ENCODE measurements at regions not wholly inside any gene's neighbourhood (a gene's known extent, or its start where the extent isn't known, plus 50 kb on each side); places are given as distances from the start of the nearest gene placed in this dataset.

- DNase-seq, result no peak
- Mint-ChIP-seq H3K27me3 (no peaks in the 10 kb centered on the region), H3K4me3 (no peak overlapping the region), H3K27ac (no peak overlapping the region), H3K36me3 (ENCODE audit: low read depth) (no peaks in the 10 kb centered on the region), H3K4me1 (no peaks in the 10 kb centered on the region), H3K9me3 (no peaks in the 10 kb centered on the region)
- CTCF ChIA-PET, result no interaction called here
- POLR2A ChIA-PET, result no interaction called here
These were observed 400.2 kb upstream of the GOLIM4 start for GRCh38 chr3:168495932-168496331.

- H3K4me1 Mint-ChIP-seq, result no peaks in the 10 kb centered on the region
- DNase-seq, result no peak
- ChIA-PET CTCF (no interaction called here), POLR2A (no interaction called here)
- H3K27me3 Mint-ChIP-seq, result no peaks in the 10 kb centered on the region
- H3K4me3 Mint-ChIP-seq, result no peak overlapping the region
- H3K27ac Mint-ChIP-seq, result no peak overlapping the region
- no peaks in the 10 kb centered on the region for H3K36me3 Mint-ChIP-seq (ENCODE audit: low read depth)
- H3K9me3 Mint-ChIP-seq, result no peaks in the 10 kb centered on the region
These were observed 399.5 kb upstream of the GOLIM4 start for GRCh38 chr3:168495270-168495669.

DNA sequence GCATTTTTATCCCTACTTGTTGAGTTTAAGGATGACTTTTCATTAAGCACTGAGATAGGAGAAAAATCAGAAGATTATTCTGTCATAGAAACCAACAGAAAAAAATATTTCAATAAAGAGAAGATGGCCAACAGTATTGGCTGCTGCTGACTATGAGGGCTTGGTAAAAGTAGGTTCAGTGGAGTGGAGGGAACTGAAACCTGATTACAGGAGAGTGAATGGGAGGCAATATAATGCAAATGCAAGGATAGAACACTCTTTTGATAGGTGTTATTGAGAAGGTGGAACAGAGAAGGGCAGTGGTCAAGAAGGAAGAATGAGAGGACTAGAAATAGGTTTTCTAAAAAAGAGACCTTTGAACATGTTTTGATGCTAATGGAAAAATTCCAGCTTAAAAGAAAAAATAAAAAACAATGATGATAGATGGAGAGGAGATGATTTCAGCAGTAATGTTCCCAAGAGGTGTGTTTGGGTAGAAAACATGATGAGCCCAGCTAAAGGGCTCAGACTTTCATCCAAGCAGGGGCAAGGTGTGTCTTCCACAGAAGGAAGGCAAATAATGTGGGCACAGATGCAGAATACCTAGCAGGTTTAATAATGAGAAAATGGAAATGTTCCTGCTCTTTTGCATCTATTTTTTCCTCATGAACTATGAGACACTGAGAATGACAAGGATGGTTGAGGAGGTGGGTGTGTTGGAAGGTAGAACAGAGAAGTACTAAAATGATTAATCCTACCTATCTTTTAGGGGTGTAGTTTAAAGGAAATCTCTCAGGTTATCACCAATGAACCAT, 397.9 kb upstream of the GOLIM4 start:
- ChIA-PET POLR2A (no interaction called here), CTCF (no interaction called here)
- H3K36me3 Mint-ChIP-seq (ENCODE audit: low read depth), result no peaks in the 10 kb centered on the region
- no peaks in the 10 kb centered on the region for H3K27me3 Mint-ChIP-seq
- no peaks in the 10 kb centered on the region for H3K9me3 Mint-ChIP-seq
- no peaks in the 10 kb centered on the region for H3K4me1 Mint-ChIP-seq
- no peak for DNase-seq
- no peak overlapping the region for H3K27ac Mint-ChIP-seq
- H3K4me3 Mint-ChIP-seq, result no peak overlapping the region

GRCh38 chr3:168490981-168491380, 395.3 kb upstream of the GOLIM4 start:
- H3K4me1 Mint-ChIP-seq, result no peaks in the 10 kb centered on the region
- H3K27ac Mint-ChIP-seq, result no peak overlapping the region
- ChIA-PET CTCF (no interaction called here), POLR2A (no interaction called here)
- no peak for DNase-seq
- H3K9me3 Mint-ChIP-seq, result no peaks in the 10 kb centered on the region
- H3K4me3 Mint-ChIP-seq, result no peak overlapping the region
- H3K27me3 Mint-ChIP-seq, result no peaks in the 10 kb centered on the region
- H3K36me3 Mint-ChIP-seq (ENCODE audit: low read depth), result no peaks in the 10 kb centered on the region

DNA sequence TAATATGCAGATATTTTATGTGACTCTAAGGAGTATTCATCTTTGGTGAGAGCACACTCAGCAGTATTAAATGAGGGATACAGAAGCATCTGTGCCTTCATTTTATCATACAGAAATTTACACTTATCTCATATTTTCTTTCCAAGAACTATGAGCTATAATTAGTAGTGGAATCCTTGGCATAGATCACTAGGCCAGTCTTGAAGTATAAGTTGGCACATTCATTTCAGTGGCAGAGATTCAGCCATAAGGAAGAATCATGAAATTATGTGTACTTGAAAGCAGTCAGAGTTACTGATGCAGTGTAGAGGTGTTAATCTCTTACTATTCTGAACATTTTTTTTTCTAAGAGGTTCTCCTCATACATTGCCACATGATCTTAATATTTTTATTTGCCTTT, 393.6 kb upstream of the GOLIM4 start:
- H3K4me1 Mint-ChIP-seq, result no peaks in the 10 kb centered on the region
- CTCF ChIA-PET, result no interaction called here

DNA sequence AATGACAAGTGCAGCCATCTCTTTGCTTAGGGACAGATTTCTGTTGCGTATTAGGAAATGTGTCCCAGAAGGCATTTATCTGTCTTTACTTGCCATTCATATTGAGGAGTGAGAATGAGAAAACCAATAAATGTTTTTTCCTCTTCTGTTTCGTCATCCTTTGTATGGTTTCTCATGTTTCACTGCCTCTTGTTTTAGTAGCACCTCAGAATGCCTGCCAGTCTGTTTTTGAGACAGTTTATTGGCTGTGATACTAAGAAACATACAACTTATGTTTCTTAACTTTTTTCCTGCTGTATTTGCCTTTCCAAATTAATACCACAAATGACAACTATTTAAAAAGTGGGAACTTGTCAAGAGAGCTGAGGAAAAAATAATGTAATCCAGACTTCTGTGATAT, 390.2 kb upstream of the GOLIM4 start:
- Mint-ChIP-seq H3K27ac (no peak overlapping the region), H3K4me3 (no peak overlapping the region), H3K27me3 (no peaks in the 10 kb centered on the region), H3K4me1 (no peaks in the 10 kb centered on the region), H3K9me3 (no peaks in the 10 kb centered on the region), H3K36me3 (ENCODE audit: low read depth) (no peaks in the 10 kb centered on the region)
- DNase-seq, result no peak
- ChIA-PET CTCF (no interaction called here), POLR2A (no interaction called here)

More for the DNA sequence above, 393.6 kb upstream of the GOLIM4 start:
- H3K36me3 Mint-ChIP-seq (ENCODE audit: low read depth), result no peaks in the 10 kb centered on the region
- POLR2A ChIA-PET, result no interaction called here
- H3K27me3 Mint-ChIP-seq, result no peaks in the 10 kb centered on the region
- no peak for DNase-seq
- no peaks in the 10 kb centered on the region for H3K9me3 Mint-ChIP-seq
- no peak overlapping the region for H3K4me3 Mint-ChIP-seq
- H3K27ac Mint-ChIP-seq, result no peak overlapping the region

DNA sequence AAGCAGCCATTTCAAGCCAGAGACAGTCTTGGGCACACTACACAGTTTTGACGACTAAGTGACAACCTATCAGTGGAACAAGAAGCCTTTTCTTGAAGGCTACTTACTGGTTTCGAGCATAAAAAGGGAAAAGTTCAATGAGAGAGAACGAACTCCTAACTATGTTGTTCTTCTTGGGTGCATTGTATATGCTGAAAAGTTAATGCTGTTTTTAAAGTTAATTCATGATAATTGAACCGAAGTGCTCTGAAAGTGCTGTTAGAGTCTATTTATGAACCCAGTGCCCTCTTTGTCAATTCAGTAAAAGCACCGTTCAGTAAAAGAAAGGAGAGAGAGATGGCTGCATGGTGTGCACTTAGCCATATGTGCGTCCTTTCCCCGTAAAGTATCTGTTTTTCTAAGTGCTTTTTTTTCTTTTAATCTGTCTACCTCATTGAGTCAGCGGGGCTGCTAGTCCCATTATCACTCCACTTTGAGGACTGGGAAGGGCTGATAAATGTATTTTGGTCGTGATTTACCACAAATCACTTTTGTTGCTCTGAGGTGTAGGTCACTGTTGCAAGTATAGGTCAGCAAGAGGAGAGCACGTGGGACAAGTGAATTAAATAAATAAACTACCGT, 380.7 kb upstream of the GOLIM4 start:
- Mint-ChIP-seq H3K4me1 (no peaks in the 10 kb centered on the region), H3K4me3 (no peak overlapping the region), H3K27ac (no peak overlapping the region), H3K9me3 (no peaks in the 10 kb centered on the region), H3K27me3 (no peaks in the 10 kb centered on the region), H3K36me3 (ENCODE audit: low read depth) (no peaks in the 10 kb centered on the region)
- CTCF ChIA-PET, result no interaction called here
- POLR2A ChIA-PET, result no interaction called here
- no peak for DNase-seq

- no peaks in the 10 kb centered on the region for H3K9me3 Mint-ChIP-seq
- no peaks in the 10 kb centered on the region for H3K27me3 Mint-ChIP-seq
- CTCF ChIA-PET, result no interaction called here
- no peaks in the 10 kb centered on the region for H3K4me1 Mint-ChIP-seq
- no peaks in the 10 kb centered on the region for H3K36me3 Mint-ChIP-seq (ENCODE audit: low read depth)
- no peak overlapping the region for H3K27ac Mint-ChIP-seq
- POLR2A ChIA-PET, result no interaction called here
- no peak overlapping the region for H3K4me3 Mint-ChIP-seq
- DNase-seq, result no peak
These were observed 380.0 kb upstream of the GOLIM4 start for GRCh38 chr3:168475704-168476103.

GRCh38 chr3:168473334-168473890, 377.7 kb upstream of the GOLIM4 start:
- Mint-ChIP-seq H3K27me3 (no peaks in the 10 kb centered on the region), H3K4me3 (no peak overlapping the region), H3K4me1 (no peaks in the 10 kb centered on the region), H3K27ac (no peak overlapping the region), H3K9me3 (no peaks in the 10 kb centered on the region), H3K36me3 (ENCODE audit: low read depth) (no peaks in the 10 kb centered on the region)
- ChIA-PET CTCF (no interaction called here), POLR2A (no interaction called here)
- no peak for DNase-seq

- Mint-ChIP-seq H3K9me3 (no peaks in the 10 kb centered on the region), H3K27ac (no peak overlapping the region), H3K4me3 (no peak overlapping the region), H3K27me3 (no peaks in the 10 kb centered on the region), H3K36me3 (ENCODE audit: low read depth) (no peaks in the 10 kb centered on the region), H3K4me1 (no peaks in the 10 kb centered on the region)
- POLR2A ChIA-PET, result no interaction called here
- no peak for DNase-seq
- CTCF ChIA-PET, result no interaction called here
These were observed 377.1 kb upstream of the GOLIM4 start for GRCh38 chr3:168472783-168473182.

GRCh38 chr3:168470380-168470779, 374.7 kb upstream of the GOLIM4 start:
- Mint-ChIP-seq H3K4me3 (no peak overlapping the region), H3K27me3 (no peaks in the 10 kb centered on the region), H3K4me1 (no peaks in the 10 kb centered on the region), H3K27ac (no peak overlapping the region), H3K9me3 (no peaks in the 10 kb centered on the region), H3K36me3 (ENCODE audit: low read depth) (no peaks in the 10 kb centered on the region)
- ChIA-PET POLR2A (no interaction called here), CTCF (no interaction called here)
- DNase-seq, result no peak

DNA sequence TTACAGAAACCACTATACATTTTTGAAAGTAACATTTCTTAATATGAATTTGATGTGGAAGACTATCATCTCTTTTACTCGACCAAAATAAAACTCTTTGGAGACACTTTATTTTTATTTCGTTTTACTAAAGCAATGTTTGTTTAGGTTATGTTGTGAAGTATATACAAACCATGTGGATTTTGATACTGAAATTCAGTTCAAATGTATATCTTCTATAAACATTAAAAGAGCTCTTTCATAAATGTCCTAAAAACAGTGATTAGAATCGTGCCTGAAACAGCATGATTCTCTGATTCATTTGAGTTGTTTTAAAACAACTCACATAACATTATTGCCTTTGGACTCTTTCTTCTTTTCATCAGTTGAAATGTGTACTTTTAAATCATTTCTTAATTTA, 373.7 kb upstream of the GOLIM4 start:
- ChIA-PET POLR2A (no interaction called here), CTCF (no interaction called here)
- no peak for DNase-seq
- no peak overlapping the region for H3K27ac Mint-ChIP-seq
- H3K36me3 Mint-ChIP-seq (ENCODE audit: low read depth), result no peaks in the 10 kb centered on the region
- no peaks in the 10 kb centered on the region for H3K27me3 Mint-ChIP-seq
- H3K4me3 Mint-ChIP-seq, result no peak overlapping the region
- H3K9me3 Mint-ChIP-seq, result no peaks in the 10 kb centered on the region
- H3K4me1 Mint-ChIP-seq, result no peaks in the 10 kb centered on the region

DNA sequence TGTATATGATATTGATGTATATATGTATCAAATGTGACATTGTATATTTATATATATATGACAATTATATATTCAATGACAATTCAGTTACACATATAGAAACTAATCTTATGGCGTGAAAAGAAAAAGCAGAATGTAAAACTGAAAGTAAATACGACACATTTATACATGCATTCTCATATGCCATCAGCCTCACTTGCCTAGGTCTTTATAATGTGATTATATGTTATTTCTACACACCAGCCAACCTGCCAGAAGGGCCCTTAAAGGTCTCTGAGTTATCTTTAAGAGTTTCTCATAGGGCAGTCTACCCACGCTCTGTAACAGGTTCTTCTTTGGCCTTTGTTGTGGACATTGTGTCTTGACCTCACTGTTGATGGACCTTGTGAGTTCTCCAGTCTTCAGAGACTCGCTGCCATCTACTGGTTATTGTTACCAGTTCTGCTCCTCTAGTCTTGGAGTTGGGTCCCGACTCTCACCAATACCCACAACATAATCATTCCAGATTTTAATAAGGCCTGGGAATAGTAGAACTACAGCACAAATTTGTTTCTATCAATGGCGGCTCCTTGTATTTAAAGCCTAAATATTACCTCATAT, 371.5 kb upstream of the GOLIM4 start:
- no peak for DNase-seq
- ChIA-PET POLR2A (no interaction called here), CTCF (no interaction called here)
- Mint-ChIP-seq H3K27ac (no peak overlapping the region), H3K9me3 (no peaks in the 10 kb centered on the region), H3K4me1 (no peaks in the 10 kb centered on the region), H3K27me3 (no peaks in the 10 kb centered on the region), H3K36me3 (ENCODE audit: low read depth) (no peaks in the 10 kb centered on the region), H3K4me3 (no peak overlapping the region)

GRCh38 chr3:168461793-168462192, 366.1 kb upstream of the GOLIM4 start:
- POLR2A ChIA-PET, result no interaction called here

More at GRCh38 chr3:168461793-168462192, 366.1 kb upstream of the GOLIM4 start:
- H3K27me3 Mint-ChIP-seq, result no peaks in the 10 kb centered on the region
- peaks cover 2% of the 10 kb centered on the region for H3K9me3 Mint-ChIP-seq
- DNase-seq, result no peak
- no peaks in the 10 kb centered on the region for H3K36me3 Mint-ChIP-seq (ENCODE audit: low read depth)
- H3K4me3 Mint-ChIP-seq, result no peak overlapping the region
- H3K27ac Mint-ChIP-seq, result no peak overlapping the region
- no peaks in the 10 kb centered on the region for H3K4me1 Mint-ChIP-seq
- CTCF ChIA-PET, result no interaction called here

Measured in activated CD4-positive, alpha-beta memory T cell treated with anti-CD3 and anti-CD28 coated beads, Interleukin-2, amount 10 ng/mL, durations not matched to agents 7 days and 5 days (primary cell).